ENCODE measurements at regions not wholly inside any gene's neighbourhood (a gene's known extent, or its start where the extent isn't known, plus 50 kb on each side); places are given as distances from the start of the nearest gene placed in this dataset.

DNA sequence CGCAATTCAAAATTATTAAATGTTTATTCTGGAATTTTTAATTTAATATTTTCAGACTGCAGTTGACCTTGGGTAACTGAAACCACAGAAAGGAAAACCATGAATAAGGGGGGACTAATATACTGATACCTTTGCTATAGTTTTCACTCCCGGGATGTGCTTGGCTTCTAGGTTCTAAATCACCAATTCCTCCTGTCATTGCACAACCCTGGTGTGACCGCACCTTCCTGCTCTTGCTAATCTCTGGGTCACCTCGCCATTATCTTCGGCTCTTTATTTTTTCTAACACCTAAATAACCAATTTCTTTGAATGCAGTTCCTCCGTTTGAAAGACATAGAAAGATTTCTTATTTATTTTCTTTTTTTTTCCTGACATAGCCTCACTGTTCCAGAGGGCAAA lies 634.5 kb upstream of the GOT2 start:
- TF ChIP-seq, protein P1, sequence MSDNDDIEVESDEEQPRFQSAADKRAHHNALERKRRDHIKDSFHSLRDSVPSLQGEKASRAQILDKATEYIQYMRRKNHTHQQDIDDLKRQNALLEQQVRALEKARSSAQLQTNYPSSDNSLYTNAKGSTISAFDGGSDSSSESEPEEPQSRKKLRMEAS (IDR thresholded peaks at IDR 0.05; ENCODE audit: low read depth) = no peak
- TF ChIP-seq, protein P2, sequence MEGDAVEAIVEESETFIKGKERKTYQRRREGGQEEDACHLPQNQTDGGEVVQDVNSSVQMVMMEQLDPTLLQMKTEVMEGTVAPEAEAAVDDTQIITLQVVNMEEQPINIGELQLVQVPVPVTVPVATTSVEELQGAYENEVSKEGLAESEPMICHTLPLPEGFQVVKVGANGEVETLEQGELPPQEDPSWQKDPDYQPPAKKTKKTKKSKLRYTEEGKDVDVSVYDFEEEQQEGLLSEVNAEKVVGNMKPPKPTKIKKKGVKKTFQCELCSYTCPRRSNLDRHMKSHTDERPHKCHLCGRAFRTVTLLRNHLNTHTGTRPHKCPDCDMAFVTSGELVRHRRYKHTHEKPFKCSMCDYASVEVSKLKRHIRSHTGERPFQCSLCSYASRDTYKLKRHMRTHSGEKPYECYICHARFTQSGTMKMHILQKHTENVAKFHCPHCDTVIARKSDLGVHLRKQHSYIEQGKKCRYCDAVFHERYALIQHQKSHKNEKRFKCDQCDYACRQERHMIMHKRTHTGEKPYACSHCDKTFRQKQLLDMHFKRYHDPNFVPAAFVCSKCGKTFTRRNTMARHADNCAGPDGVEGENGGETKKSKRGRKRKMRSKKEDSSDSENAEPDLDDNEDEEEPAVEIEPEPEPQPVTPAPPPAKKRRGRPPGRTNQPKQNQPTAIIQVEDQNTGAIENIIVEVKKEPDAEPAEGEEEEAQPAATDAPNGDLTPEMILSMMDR (IDR thresholded peaks at IDR 0.05) = no peak
- TF ChIP-seq RAD21 (IDR thresholded peaks at IDR 0.05; ENCODE audit: low read length) (no peak), YY1 (IDR thresholded peaks at IDR 0.05; ENCODE audit: low read depth) (no peak), SMC3 (IDR thresholded peaks at IDR 0.05; ENCODE audit: low read depth, low read length) (no peak), POLR2AphosphoS5 (IDR thresholded peaks at IDR 0.05; ENCODE audit: low read depth, low read length) (no peak)

All from SK-N-SH (cell line).